GM19438 (cell line): ENCODE measurements at regions not wholly inside any gene's neighbourhood (a gene's known extent, or its start where the extent isn't known, plus 50 kb on each side); places are given as distances from the start of the nearest gene placed in this dataset.

Source experiments
- ATAC-seq: cut with Tn5 transposase; IDR thresholded peaks from one replicate; pipeline ENCODE4 v1.9.1; 2021; ENCODE audit warnings: low read depth; ENCODE audit not compliant: unreplicated experiment

GRCh38 chr17:34146440-34147043 lies 108.5 kb upstream of the CCL2 start:
- no peak for ATAC-seq

- no peak for ATAC-seq
These were observed 104.0 kb upstream of the CCL2 start for GRCh38 chr17:34151102-34151501.

GRCh38 chr17:34153991-34154390 lies 101.1 kb upstream of the CCL2 start:
- ATAC-seq = no peak

GRCh38 chr17:34154961-34155730 lies 99.9 kb upstream of the CCL2 start:
- no peak for ATAC-seq

- no peak for ATAC-seq
These were observed 99.1 kb upstream of the CCL2 start for GRCh38 chr17:34155947-34156346.

- no peak for ATAC-seq
These were observed 98.7 kb upstream of the CCL2 start for GRCh38 chr17:34156401-34156740.

GRCh38 chr17:34156741-34157589 lies 98.1 kb upstream of the CCL2 start:
- ATAC-seq = no peak

GRCh38 chr17:34161690-34162089 lies 93.4 kb upstream of the CCL2 start:
- no peak for ATAC-seq

- no peak for ATAC-seq
These were observed 92.0 kb upstream of the CCL2 start for GRCh38 chr17:34163123-34163522.

GRCh38 chr17:34163646-34164045 lies 91.4 kb upstream of the CCL2 start:
- no peak for ATAC-seq

- ATAC-seq = no peak
These were observed 90.2 kb upstream of the CCL2 start for GRCh38 chr17:34164837-34165236.

- no peak for ATAC-seq
These were observed 88.7 kb upstream of the CCL2 start for GRCh38 chr17:34166352-34166751.

GRCh38 chr17:34167354-34167753 lies 87.7 kb upstream of the CCL2 start:
- ATAC-seq = no peak

GRCh38 chr17:34168989-34169388 lies 86.1 kb upstream of the CCL2 start:
- ATAC-seq = no peak

- ATAC-seq = no peak
These were observed 85.6 kb upstream of the CCL2 start for GRCh38 chr17:34169496-34169895.

GRCh38 chr17:34171245-34171818 lies 83.8 kb upstream of the CCL2 start:
- ATAC-seq = no peak

- ATAC-seq = no peak
These were observed 82.6 kb upstream of the CCL2 start for GRCh38 chr17:34172390-34172918.

- no peak for ATAC-seq
These were observed 81.8 kb upstream of the CCL2 start for GRCh38 chr17:34173241-34173640.

- no peak for ATAC-seq
These were observed 80.6 kb upstream of the CCL2 start for GRCh38 chr17:34174496-34174895.

- no peak for ATAC-seq
These were observed 78.6 kb upstream of the CCL2 start for GRCh38 chr17:34176440-34176839.

GRCh38 chr17:34177642-34178041 lies 77.4 kb upstream of the CCL2 start:
- ATAC-seq = no peak
